HG03457 (cell line): ENCODE measurements at regions not wholly inside any gene's neighbourhood (a gene's known extent, or its start where the extent isn't known, plus 50 kb on each side); places are given as distances from the start of the nearest gene placed in this dataset.
"Not testable (repeated sequence)": the region's sequence is repeated elsewhere in the genome, so short reads cannot be mapped to it uniquely, and the experiment has no call there.

Experiments used
- ATAC-seq: cut with Tn5 transposase; IDR thresholded peaks from one replicate; pipeline ENCODE4 v1.9.1; 2021; ENCODE audit warnings: moderate number of reproducible peaks; ENCODE audit not compliant: unreplicated experiment

GRCh38 chr4:189834616-189835015, 106.1 kb upstream of the FRG1 start:
- ATAC-seq, result no peak

GRCh38 chr4:189835505-189835904, 105.2 kb upstream of the FRG1 start:
- no peak for ATAC-seq

GRCh38 chr4:189837471-189837870, 103.2 kb upstream of the FRG1 start:
- no peak for ATAC-seq

GRCh38 chr4:189838821-189839497, 101.7 kb upstream of the FRG1 start:
- ATAC-seq, result no peak

GRCh38 chr4:189840356-189840755, 100.3 kb upstream of the FRG1 start:
- ATAC-seq, result no peak

- no peak for ATAC-seq
Observed at GRCh38 chr4:189843413-189844009, 97.2 kb upstream of the FRG1 start.

- no peak for ATAC-seq
Observed at GRCh38 chr4:189845145-189845846, 95.4 kb upstream of the FRG1 start.

- not testable (repeated sequence) for ATAC-seq
Observed at GRCh38 chr4:189846094-189846493, 94.6 kb upstream of the FRG1 start.

- ATAC-seq, result not testable (repeated sequence)
Observed at GRCh38 chr4:189846608-189847007, 94.1 kb upstream of the FRG1 start.

- ATAC-seq, result not testable (repeated sequence)
Observed at GRCh38 chr4:189848672-189849071, 92.0 kb upstream of the FRG1 start.

- no peak for ATAC-seq
Observed at GRCh38 chr4:189850239-189850856, 90.3 kb upstream of the FRG1 start.

GRCh38 chr4:189858435-189858834, 82.2 kb upstream of the FRG1 start:
- ATAC-seq, result no peak

- no peak for ATAC-seq
Observed at GRCh38 chr4:189861101-189861500, 79.6 kb upstream of the FRG1 start.

- ATAC-seq, result no peak
Observed at GRCh38 chr4:189869236-189869635, 71.4 kb upstream of the FRG1 start.

GRCh38 chr4:189870511-189871234, 70.0 kb upstream of the FRG1 start:
- no peak for ATAC-seq

GRCh38 chr4:189874591-189874990, 66.1 kb upstream of the FRG1 start:
- ATAC-seq, result no peak

- not testable (repeated sequence) for ATAC-seq
Observed at GRCh38 chr4:189881190-189881589, 59.5 kb upstream of the FRG1 start.

GRCh38 chr4:189888407-189888806, 52.3 kb upstream of the FRG1 start:
- not testable (repeated sequence) for ATAC-seq
